MCF 10A (cell line): ENCODE measurements at regions not wholly inside any gene's neighbourhood (a gene's known extent, or its start where the extent isn't known, plus 50 kb on each side); places are given as distances from the start of the nearest gene placed in this dataset.

Experiments
- BruUV-seq: library from RNA; stranded (reverse); fragments of 400-500 nt; replicated peaks from 2 replicates; lab custom pipeline; 2021; lab: Mats Ljungman, UMichigan
- CTCF ChIA-PET: fragments of 300-600 bp; sonication (Branson Sonifier 250); formaldehyde crosslinking; extraction: SDS; loops from one replicate; lab custom pipeline; 2021; ENCODE audit warnings: antibody characterized with exemption, inconsistent platforms; lab: Yijun Ruan, JAX
- POLR2A ChIA-PET: fragments of 300-600, 350-650 bp; sonication (Branson Sonifier 250); formaldehyde crosslinking; extraction: SDS; loops from one replicate; lab custom pipeline; 2020; ENCODE audit warnings: antibody characterized with exemption, inconsistent platforms; lab: Yijun Ruan, JAX
- DNase-seq: peaks from one replicate; pipeline ENCODE4 v3.0.0-alpha.2; 2018; ENCODE audit not compliant: unreplicated experiment
- H3K27ac Mint-ChIP-seq: one replicate; pipeline ENCODE4 v1.8.0; 2022; ENCODE audit warnings: mild to moderate bottlenecking, low read depth, mixed read lengths; ENCODE audit not compliant: unreplicated experiment
- H3K27me3 Mint-ChIP-seq: one replicate; pipeline ENCODE4 v1.8.0; 2022; ENCODE audit warnings: mixed read lengths; ENCODE audit not compliant: insufficient read depth, unreplicated experiment
- H3K36me3 Mint-ChIP-seq: one replicate; pipeline ENCODE4 v1.8.0; 2022; ENCODE audit warnings: mild to moderate bottlenecking, moderate library complexity, mixed read lengths; ENCODE audit not compliant: insufficient read depth, unreplicated experiment
- H3K4me1 Mint-ChIP-seq: one replicate; pipeline ENCODE4 v1.8.0; 2022; ENCODE audit warnings: mixed read lengths; ENCODE audit not compliant: insufficient read depth, unreplicated experiment
- H3K4me3 Mint-ChIP-seq: one replicate; pipeline ENCODE4 v1.8.0; 2022; ENCODE audit warnings: mild to moderate bottlenecking, moderate library complexity, mixed read lengths; ENCODE audit not compliant: unreplicated experiment
- H3K9me3 Mint-ChIP-seq: one replicate; pipeline ENCODE4 v1.8.0; 2022; ENCODE audit warnings: mixed read lengths; ENCODE audit not compliant: unreplicated experiment
- intact Hi-C: fragments of 100-400 bp; cut with micrococcal nuclease; formaldehyde crosslinking; loops from 2 replicates; pipeline ENCODE4 v1.14.1; 2022
- TF ChIP-seq, protein P1 (sequence below): fragments of 200-600 bp; IDR thresholded peaks from one replicate; pipeline ENCODE4 v1.8.0; 2022; ENCODE audit warnings: antibody characterized with exemption, mild to moderate bottlenecking; ENCODE audit not compliant: unreplicated experiment

DNA sequence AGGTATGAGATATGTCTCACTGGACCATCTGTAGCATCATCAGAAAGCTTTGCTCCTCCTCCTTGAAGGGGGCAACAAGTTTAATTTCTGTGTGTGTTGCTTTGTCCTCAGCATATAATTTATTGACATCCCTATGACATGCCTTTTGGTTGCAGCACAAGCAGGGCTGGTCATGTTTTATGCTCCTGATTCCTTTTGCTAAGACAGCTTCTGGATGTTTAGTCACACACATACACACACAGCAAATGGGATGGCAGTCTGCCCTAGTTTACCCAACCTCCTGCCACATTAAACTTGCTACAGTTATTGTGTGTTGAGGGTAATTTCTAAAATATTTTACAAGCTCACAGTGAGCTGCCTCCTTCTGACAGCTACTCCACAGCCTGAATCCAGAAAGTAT lies 217.9 kb upstream of the RXFP2 start:
- Mint-ChIP-seq H3K36me3 (no peaks in the 10 kb centered on the region), H3K4me3 (no peak overlapping the region), H3K4me1 (no peaks in the 10 kb centered on the region), H3K27ac (no peak overlapping the region), H3K9me3 (no peaks in the 10 kb centered on the region), H3K27me3 (peaks cover 41% of the 10 kb centered on the region)
- BruUV-seq, result no TSS peak
- TF ChIP-seq, protein P1, sequence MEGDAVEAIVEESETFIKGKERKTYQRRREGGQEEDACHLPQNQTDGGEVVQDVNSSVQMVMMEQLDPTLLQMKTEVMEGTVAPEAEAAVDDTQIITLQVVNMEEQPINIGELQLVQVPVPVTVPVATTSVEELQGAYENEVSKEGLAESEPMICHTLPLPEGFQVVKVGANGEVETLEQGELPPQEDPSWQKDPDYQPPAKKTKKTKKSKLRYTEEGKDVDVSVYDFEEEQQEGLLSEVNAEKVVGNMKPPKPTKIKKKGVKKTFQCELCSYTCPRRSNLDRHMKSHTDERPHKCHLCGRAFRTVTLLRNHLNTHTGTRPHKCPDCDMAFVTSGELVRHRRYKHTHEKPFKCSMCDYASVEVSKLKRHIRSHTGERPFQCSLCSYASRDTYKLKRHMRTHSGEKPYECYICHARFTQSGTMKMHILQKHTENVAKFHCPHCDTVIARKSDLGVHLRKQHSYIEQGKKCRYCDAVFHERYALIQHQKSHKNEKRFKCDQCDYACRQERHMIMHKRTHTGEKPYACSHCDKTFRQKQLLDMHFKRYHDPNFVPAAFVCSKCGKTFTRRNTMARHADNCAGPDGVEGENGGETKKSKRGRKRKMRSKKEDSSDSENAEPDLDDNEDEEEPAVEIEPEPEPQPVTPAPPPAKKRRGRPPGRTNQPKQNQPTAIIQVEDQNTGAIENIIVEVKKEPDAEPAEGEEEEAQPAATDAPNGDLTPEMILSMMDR, result no peak
- intact Hi-C loops, result no loop called here
- ChIA-PET POLR2A (interaction anchor here (0.6 kb wide), 1 partner anchor 10 kb away, joined by 3 read pairs; no protein-coding TSS in a partner anchor), CTCF (interaction anchor here (1.5 kb wide), 1 partner anchor 17 kb away, joined by 7 read pairs; no protein-coding TSS in a partner anchor)
- DNase-seq, result no peak

DNA sequence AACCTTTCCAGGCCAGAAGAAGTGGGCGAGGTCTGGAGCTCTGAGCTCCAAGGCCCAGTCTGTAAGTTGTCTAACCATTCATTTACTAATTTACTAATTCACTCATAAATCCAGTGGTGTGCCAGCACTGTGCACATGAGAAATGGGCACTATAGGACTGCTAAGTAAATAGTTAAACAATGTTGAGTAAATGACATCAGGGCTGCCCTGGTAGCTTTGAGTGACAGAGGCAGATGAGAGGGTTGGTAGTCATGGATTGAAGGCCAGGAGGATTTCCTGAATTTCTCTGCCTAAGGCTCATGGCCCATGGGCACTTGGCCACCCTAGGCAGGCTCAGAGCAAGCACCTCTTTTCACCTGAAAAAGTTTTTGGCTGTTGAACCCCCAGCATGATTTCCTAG lies 216.9 kb upstream of the RXFP2 start:
- intact Hi-C loops, result no loop called here
- Mint-ChIP-seq H3K4me3 (no peak overlapping the region), H3K9me3 (no peaks in the 10 kb centered on the region), H3K36me3 (no peaks in the 10 kb centered on the region), H3K27ac (no peak overlapping the region), H3K4me1 (no peaks in the 10 kb centered on the region), H3K27me3 (peaks cover 46% of the 10 kb centered on the region)
- ChIA-PET CTCF (interaction anchor here (0.6 to 1.5 kb wide), 4 partner anchors 11 to 179 kb away, joined by 3 to 7 read pairs (median 4); no protein-coding TSS in a partner anchor), POLR2A (no interaction called here)
- no TSS peak for BruUV-seq
- DNase-seq, result no peak
- TF ChIP-seq, protein P1, result no peak

GRCh38 chr13:31528176-31528575 lies 211.2 kb upstream of the RXFP2 start:
- ChIA-PET CTCF (no interaction called here), POLR2A (no interaction called here)
- H3K36me3 Mint-ChIP-seq, result no peaks in the 10 kb centered on the region
- H3K4me1 Mint-ChIP-seq, result no peaks in the 10 kb centered on the region
- intact Hi-C loops, result no loop called here
- no peak overlapping the region for H3K27ac Mint-ChIP-seq
- H3K4me3 Mint-ChIP-seq, result no peak overlapping the region
- BruUV-seq, result no TSS peak
- H3K9me3 Mint-ChIP-seq, result no peaks in the 10 kb centered on the region
- TF ChIP-seq, protein P1, result no peak
- peaks cover 36% of the 10 kb centered on the region for H3K27me3 Mint-ChIP-seq
- DNase-seq, result no peak

DNA sequence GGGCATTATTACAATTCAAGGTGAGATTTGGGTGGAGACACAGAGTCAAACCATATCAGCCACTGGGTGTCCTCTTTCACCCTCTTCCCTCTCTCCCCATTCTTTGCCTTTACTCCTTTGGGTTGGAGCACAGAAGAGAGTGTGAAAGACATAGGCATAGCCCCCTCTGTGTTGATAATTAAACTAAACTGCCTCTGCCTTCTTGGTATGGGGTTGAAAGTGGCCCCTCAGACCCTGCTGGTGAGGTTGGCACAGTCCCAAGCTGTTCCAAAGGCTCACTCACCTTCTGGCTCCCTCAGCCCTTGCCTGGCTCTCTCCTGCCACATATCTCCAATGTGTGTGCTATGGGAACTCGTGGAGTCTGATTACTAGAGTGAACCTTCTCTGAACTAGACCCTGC lies 210.6 kb upstream of the RXFP2 start:
- Mint-ChIP-seq H3K9me3 (no peaks in the 10 kb centered on the region), H3K4me3 (no peak overlapping the region), H3K36me3 (no peaks in the 10 kb centered on the region), H3K4me1 (no peaks in the 10 kb centered on the region), H3K27me3 (peaks cover 42% of the 10 kb centered on the region), H3K27ac (no peak overlapping the region)
- ChIA-PET CTCF (no interaction called here), POLR2A (no interaction called here)
- TF ChIP-seq, protein P1, result no peak
- no peak for DNase-seq
- no TSS peak for BruUV-seq
- intact Hi-C loops, result no loop called here
